ENCODE measurements at regions not wholly inside any gene's neighbourhood (a gene's known extent, or its start where the extent isn't known, plus 50 kb on each side); places are given as distances from the start of the nearest gene placed in this dataset.

- TF ChIP-seq POLR2A (IDR thresholded peaks at IDR 0.05) (no peak), EP300 (IDR thresholded peaks at IDR 0.05; ENCODE audit: low read depth) (no peak), CTCF (IDR thresholded peaks at IDR 0.05) (no peak), POLR2AphosphoS5 (IDR thresholded peaks at IDR 0.05) (no peak)
These were observed 816.8 kb downstream of the TRIB2 start for GRCh38 chr2:13533524-13533922.
